Left renal cortex interstitium (tissue), 4 donors: ENCODE measurements at regions not wholly inside any gene's neighbourhood (a gene's known extent, or its start where the extent isn't known, plus 50 kb on each side); places are given as distances from the start of the nearest gene placed in this dataset.

Source experiments
- DNase-seq, 4 donors: peaks; one replicate each; pipeline ENCODE4 v3.0.0-alpha.2; 2013; ENCODE audit warnings: low read depth in 4 of 4, low spot score in 2 of 4, missing footprints in 1 of 4

GRCh38 chr13:63605403-63605802 is 2189.8 kb upstream of the PCDH20 start:
- DNase-seq: no peak

GRCh38 chr13:63595811-63596210 is 2180.2 kb upstream of the PCDH20 start:
- DNase-seq: no peak

- DNase-seq: no peak
Measured at GRCh38 chr13:63586467-63586866, 2170.8 kb upstream of the PCDH20 start.

- no peak for DNase-seq
Measured at GRCh38 chr13:63578796-63579195, 2163.1 kb upstream of the PCDH20 start.

GRCh38 chr13:63567031-63567430 is 2151.4 kb upstream of the PCDH20 start:
- DNase-seq: no peak

GRCh38 chr13:63554157-63554556 is 2138.5 kb upstream of the PCDH20 start:
- no peak for DNase-seq

- no peak for DNase-seq
Measured at GRCh38 chr13:63551731-63552130, 2136.1 kb upstream of the PCDH20 start.

GRCh38 chr13:63546524-63546923 is 2130.9 kb upstream of the PCDH20 start:
- no peak for DNase-seq

- no peak for DNase-seq
Measured at GRCh38 chr13:63542770-63543169, 2127.1 kb upstream of the PCDH20 start.

- DNase-seq: no peak
Measured at GRCh38 chr13:63541336-63541735, 2125.7 kb upstream of the PCDH20 start.

GRCh38 chr13:63540061-63540460 is 2124.4 kb upstream of the PCDH20 start:
- no peak for DNase-seq

- no peak for DNase-seq
Measured at GRCh38 chr13:63517371-63517770, 2101.7 kb upstream of the PCDH20 start.

- DNase-seq: no peak
Measured at GRCh38 chr13:63516124-63516523, 2100.5 kb upstream of the PCDH20 start.

GRCh38 chr13:63514886-63515285 is 2099.2 kb upstream of the PCDH20 start:
- DNase-seq: no peak

GRCh38 chr13:63512095-63512494 is 2096.4 kb upstream of the PCDH20 start:
- no peak for DNase-seq

GRCh38 chr13:63501702-63502101 is 2086.1 kb upstream of the PCDH20 start:
- DNase-seq: no peak

- no peak for DNase-seq
Measured at GRCh38 chr13:63497601-63498000, 2082.0 kb upstream of the PCDH20 start.

- no peak for DNase-seq
Measured at GRCh38 chr13:63492604-63493003, 2077.0 kb upstream of the PCDH20 start.

GRCh38 chr13:63490149-63490548 is 2074.5 kb upstream of the PCDH20 start:
- DNase-seq: no peak

GRCh38 chr13:63481334-63481733 is 2065.7 kb upstream of the PCDH20 start:
- DNase-seq: no peak

- no peak for DNase-seq
Measured at GRCh38 chr13:63472711-63473110, 2057.1 kb upstream of the PCDH20 start.

- no peak for DNase-seq
Measured at GRCh38 chr13:63463782-63464610, 2048.3 kb upstream of the PCDH20 start.
